Mesothelial cell of epicardium (in vitro differentiated cells): ENCODE measurements at regions not wholly inside any gene's neighbourhood (a gene's known extent, or its start where the extent isn't known, plus 50 kb on each side); places are given as distances from the start of the nearest gene placed in this dataset.

Source experiments
- DNase-seq, 2 experiments: peaks; one replicate each; pipeline ENCODE4 v3.0.0; 2021; ENCODE audit warnings: low spot score in 2 of 2; ENCODE audit not compliant: unreplicated experiment in 2 of 2
- H3K27ac Mint-ChIP-seq: 2 replicates; pipeline ENCODE4 v1.8.0; 2021; ENCODE audit warnings: mixed read lengths
- H3K27me3 Mint-ChIP-seq: 2 replicates; pipeline ENCODE4 v1.8.0; 2021; ENCODE audit warnings: low read depth, mixed read lengths
- H3K36me3 Mint-ChIP-seq: 2 replicates; pipeline ENCODE4 v1.8.0; 2021; ENCODE audit warnings: mixed read lengths
- H3K4me1 Mint-ChIP-seq: 2 replicates; pipeline ENCODE4 v1.8.0; 2021; ENCODE audit warnings: mixed read lengths
- H3K4me3 Mint-ChIP-seq: 2 replicates; pipeline ENCODE4 v1.8.0; 2021; ENCODE audit warnings: mild to moderate bottlenecking, moderate library complexity, mixed read lengths
- H3K9me3 Mint-ChIP-seq: 2 replicates; pipeline ENCODE4 v1.8.0; 2021; ENCODE audit warnings: mixed read lengths
- CTCF ChIP-seq: fragments of 200-600 bp; sonication (generic); IDR thresholded peaks from one replicate; pipeline ENCODE4 v1.5.0; 2021; ENCODE audit warnings: antibody characterized with exemption; ENCODE audit not compliant: unreplicated experiment

GRCh38 chrX:125762954-125763353 is 403.1 kb downstream of the DCAF12L2 start:
- peaks cover 2% of the 10 kb centered on the region for H3K36me3 Mint-ChIP-seq
- no peak for TF ChIP-seq CTCF
- no peak overlapping the region for H3K4me3 Mint-ChIP-seq
- H3K27me3 Mint-ChIP-seq, result no peaks in the 10 kb centered on the region
- no peak overlapping the region for H3K27ac Mint-ChIP-seq
- H3K4me1 Mint-ChIP-seq, result no peaks in the 10 kb centered on the region
- peaks cover 69% of the 10 kb centered on the region for H3K9me3 Mint-ChIP-seq
- DNase-seq, result no peak

GRCh38 chrX:125765347-125765746 is 400.7 kb downstream of the DCAF12L2 start:
- no peak overlapping the region for H3K4me3 Mint-ChIP-seq
- peaks cover 2% of the 10 kb centered on the region for H3K36me3 Mint-ChIP-seq
- no peak for DNase-seq
- H3K4me1 Mint-ChIP-seq, result no peaks in the 10 kb centered on the region
- H3K27me3 Mint-ChIP-seq, result no peaks in the 10 kb centered on the region
- no peak for TF ChIP-seq CTCF
- peaks cover 51% of the 10 kb centered on the region for H3K9me3 Mint-ChIP-seq
- H3K27ac Mint-ChIP-seq, result no peak overlapping the region

GRCh38 chrX:125769628-125770027 is 396.5 kb downstream of the DCAF12L2 start:
- H3K27ac Mint-ChIP-seq, result no peak overlapping the region
- no peaks in the 10 kb centered on the region for H3K36me3 Mint-ChIP-seq
- DNase-seq, result no peak
- H3K4me3 Mint-ChIP-seq, result no peak overlapping the region
- no peak for TF ChIP-seq CTCF
- peaks cover 27% of the 10 kb centered on the region for H3K9me3 Mint-ChIP-seq
- no peaks in the 10 kb centered on the region for H3K27me3 Mint-ChIP-seq
- H3K4me1 Mint-ChIP-seq, result no peaks in the 10 kb centered on the region

- DNase-seq, result no peak
- no peak for TF ChIP-seq CTCF
Measured at GRCh38 chrX:125778261-125778660, 387.8 kb downstream of the DCAF12L2 start.

GRCh38 chrX:125782184-125782583 is 383.9 kb downstream of the DCAF12L2 start:
- no peak for TF ChIP-seq CTCF
- Mint-ChIP-seq H3K27ac (peak overlapping the region; percentile 8), H3K36me3 (no peaks in the 10 kb centered on the region), H3K4me3 (no peak overlapping the region), H3K4me1 (peaks cover 14% of the 10 kb centered on the region), H3K27me3 (no peaks in the 10 kb centered on the region), H3K9me3 (peaks cover 13% of the 10 kb centered on the region)
- no peak for DNase-seq

More at GRCh38 chrX:125778261-125778660, 387.8 kb downstream of the DCAF12L2 start:
- H3K27me3 Mint-ChIP-seq, result no peaks in the 10 kb centered on the region
- peaks cover 14% of the 10 kb centered on the region for H3K4me1 Mint-ChIP-seq
- H3K9me3 Mint-ChIP-seq, result peaks cover 16% of the 10 kb centered on the region
- no peaks in the 10 kb centered on the region for H3K36me3 Mint-ChIP-seq
- no peak overlapping the region for H3K4me3 Mint-ChIP-seq
- no peak overlapping the region for H3K27ac Mint-ChIP-seq

- peaks cover 7% of the 10 kb centered on the region for H3K4me1 Mint-ChIP-seq
- H3K9me3 Mint-ChIP-seq, result peaks cover 22% of the 10 kb centered on the region
- no peaks in the 10 kb centered on the region for H3K27me3 Mint-ChIP-seq
- no peak for DNase-seq
- TF ChIP-seq CTCF, result no peak
- H3K36me3 Mint-ChIP-seq, result no peaks in the 10 kb centered on the region
- no peak overlapping the region for H3K4me3 Mint-ChIP-seq
- no peak overlapping the region for H3K27ac Mint-ChIP-seq
Measured at GRCh38 chrX:125786316-125786715, 379.8 kb downstream of the DCAF12L2 start.
